GM12873 (cell line): ENCODE measurements at regions not wholly inside any gene's neighbourhood (a gene's known extent, or its start where the extent isn't known, plus 50 kb on each side); places are given as distances from the start of the nearest gene placed in this dataset.

Experiments
- CTCF ChIP-seq: IDR thresholded peaks from 2 replicates; pipeline ENCODE4 v1.5.1; 2012; ENCODE audit warnings: low read depth, mild to moderate bottlenecking, moderate library complexity, low read length, control low read depth; ENCODE audit not compliant: insufficient read depth; ENCODE audit errors: missing control alignments

- no peak for TF ChIP-seq CTCF
These were observed 313.4 kb downstream of the GPR37 start for GRCh38 chr7:124452186-124452585.

- TF ChIP-seq CTCF: no peak
These were observed 315.7 kb downstream of the GPR37 start for GRCh38 chr7:124449896-124450295.

- TF ChIP-seq CTCF: no peak
These were observed 320.7 kb downstream of the GPR37 start for GRCh38 chr7:124444696-124445480.

GRCh38 chr7:124443762-124444161 is 321.8 kb downstream of the GPR37 start:
- no peak for TF ChIP-seq CTCF

GRCh38 chr7:124440081-124440480 is 325.5 kb downstream of the GPR37 start:
- no peak for TF ChIP-seq CTCF

DNA sequence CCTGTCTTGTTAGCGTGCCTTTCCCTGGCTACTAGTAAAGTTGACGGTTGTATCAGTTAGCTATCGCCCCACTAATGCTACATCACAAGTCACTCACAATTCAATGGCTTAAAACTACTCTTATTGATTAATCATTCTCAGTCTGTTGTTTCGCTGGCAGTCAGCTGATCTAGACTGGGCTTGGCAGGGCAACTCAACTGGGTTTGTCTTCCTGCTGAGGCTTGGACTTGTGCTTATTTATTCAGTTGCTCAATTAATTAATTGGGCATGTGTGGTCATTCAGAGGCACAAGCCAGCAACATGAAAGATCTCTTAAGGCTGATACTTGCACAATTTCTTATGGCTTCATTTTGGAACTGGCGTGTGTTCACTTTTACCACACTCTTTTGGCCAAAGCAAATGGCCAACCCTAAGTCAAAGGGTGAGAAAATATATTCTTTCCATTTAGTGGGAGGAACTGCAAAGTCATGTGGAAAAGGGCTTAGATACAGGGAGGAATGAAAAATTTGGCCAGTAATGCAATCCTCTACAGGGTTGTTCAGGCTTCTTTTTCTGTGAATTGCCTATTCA is 333.5 kb downstream of the GPR37 start:
- TF ChIP-seq CTCF: no peak

DNA sequence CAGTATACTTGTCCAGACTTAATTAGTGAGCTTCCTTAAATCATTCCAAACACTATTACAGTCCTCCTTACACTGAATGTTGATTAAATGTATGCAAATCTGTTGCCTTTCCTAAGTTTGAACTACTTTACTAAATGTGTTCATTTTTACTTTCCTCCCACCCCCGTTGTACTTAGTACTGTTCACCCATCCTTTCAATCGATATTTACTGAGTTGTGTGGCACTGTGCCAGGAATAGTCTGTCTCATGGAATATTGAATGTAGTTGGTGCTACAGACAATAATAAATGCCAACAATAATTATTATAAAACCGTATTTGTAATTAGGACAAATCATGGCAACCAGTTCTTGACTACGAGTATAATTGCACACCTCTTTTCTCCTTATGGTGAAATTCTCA is 335.7 kb downstream of the GPR37 start:
- TF ChIP-seq CTCF: no peak
